GM13977 (cell line): ENCODE measurements at regions not wholly inside any gene's neighbourhood (a gene's known extent, or its start where the extent isn't known, plus 50 kb on each side); places are given as distances from the start of the nearest gene placed in this dataset.
A peak's percentile ranks its signal among the peaks of the same experiment; 100 is the strongest.

Experiments used
- DNase-seq: peaks from one replicate; pipeline ENCODE4 v3.0.0; 2012; ENCODE audit warnings: low spot score
- CTCF ChIP-seq: IDR thresholded peaks from 2 replicates; pipeline ENCODE4 v1.5.1; 2012; ENCODE audit warnings: mild to moderate bottlenecking, control low read depth; ENCODE audit not compliant: insufficient read depth; ENCODE audit errors: extremely low read depth, missing control alignments
- in situ Hi-C: fragments of 300-500 bp; cut with MboI; formaldehyde crosslinking; loops from one replicate; pipeline ENCODE4 v1.12.0; 2022; ENCODE audit warnings: low sequenced_read_pairs, low pct_unique_long_range_greater_than_20kb, mixed read lengths, inconsistent platforms; ENCODE audit not compliant: unreplicated experiment

GRCh38 chr2:51810197-51810596 lies 778.3 kb upstream of the NRXN1 start:
- TF ChIP-seq CTCF = no peak
- in situ Hi-C loops = no loop called here
- no peak for DNase-seq

- TF ChIP-seq CTCF = no peak
These were observed 775.3 kb upstream of the NRXN1 start for GRCh38 chr2:51807229-51807628.

GRCh38 chr2:51795248-51795888 lies 763.4 kb upstream of the NRXN1 start:
- DNase-seq = no peak
- TF ChIP-seq CTCF = peak; percentile 66
- in situ Hi-C loops = no loop called here

More at GRCh38 chr2:51807229-51807628, 775.3 kb upstream of the NRXN1 start:
- DNase-seq = no peak
- in situ Hi-C loops = no loop called here

GRCh38 chr2:51791496-51791895 lies 759.6 kb upstream of the NRXN1 start:
- in situ Hi-C loops = no loop called here
- TF ChIP-seq CTCF = no peak
- DNase-seq = no peak

- TF ChIP-seq CTCF = no peak
- no peak for DNase-seq
- in situ Hi-C loops = no loop called here
These were observed 758.9 kb upstream of the NRXN1 start for GRCh38 chr2:51790854-51791253.

GRCh38 chr2:51789918-51790317 lies 758.0 kb upstream of the NRXN1 start:
- DNase-seq = no peak
- TF ChIP-seq CTCF = no peak
- in situ Hi-C loops = no loop called here
